ENCODE measurements at regions not wholly inside any gene's neighbourhood (a gene's known extent, or its start where the extent isn't known, plus 50 kb on each side); places are given as distances from the start of the nearest gene placed in this dataset.
"Not testable (repeated sequence)": the region's sequence is repeated elsewhere in the genome, so short reads cannot be mapped to it uniquely, and the experiment has no call there.

DNA sequence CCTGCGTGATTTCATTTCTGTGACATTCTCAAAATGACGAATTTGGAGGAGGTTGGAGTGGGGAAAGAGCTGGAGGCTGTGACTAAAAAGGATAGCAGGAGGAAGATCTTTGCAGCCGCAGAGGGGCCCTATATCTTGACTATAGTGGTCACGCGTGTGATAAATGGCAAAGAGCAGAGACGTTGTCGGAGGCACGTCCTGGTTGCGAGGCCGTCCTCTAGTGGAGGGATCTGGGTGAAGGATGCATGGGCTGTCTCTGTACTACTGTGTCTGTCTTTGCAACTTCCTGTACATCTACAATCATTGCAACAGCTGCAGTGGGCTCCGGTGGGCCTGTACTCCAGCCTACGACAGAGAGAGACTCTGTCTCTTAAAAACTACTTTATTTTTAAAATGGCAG, 76.6 kb downstream of the YTHDF1 start:
- TF ChIP-seq, protein P1, sequence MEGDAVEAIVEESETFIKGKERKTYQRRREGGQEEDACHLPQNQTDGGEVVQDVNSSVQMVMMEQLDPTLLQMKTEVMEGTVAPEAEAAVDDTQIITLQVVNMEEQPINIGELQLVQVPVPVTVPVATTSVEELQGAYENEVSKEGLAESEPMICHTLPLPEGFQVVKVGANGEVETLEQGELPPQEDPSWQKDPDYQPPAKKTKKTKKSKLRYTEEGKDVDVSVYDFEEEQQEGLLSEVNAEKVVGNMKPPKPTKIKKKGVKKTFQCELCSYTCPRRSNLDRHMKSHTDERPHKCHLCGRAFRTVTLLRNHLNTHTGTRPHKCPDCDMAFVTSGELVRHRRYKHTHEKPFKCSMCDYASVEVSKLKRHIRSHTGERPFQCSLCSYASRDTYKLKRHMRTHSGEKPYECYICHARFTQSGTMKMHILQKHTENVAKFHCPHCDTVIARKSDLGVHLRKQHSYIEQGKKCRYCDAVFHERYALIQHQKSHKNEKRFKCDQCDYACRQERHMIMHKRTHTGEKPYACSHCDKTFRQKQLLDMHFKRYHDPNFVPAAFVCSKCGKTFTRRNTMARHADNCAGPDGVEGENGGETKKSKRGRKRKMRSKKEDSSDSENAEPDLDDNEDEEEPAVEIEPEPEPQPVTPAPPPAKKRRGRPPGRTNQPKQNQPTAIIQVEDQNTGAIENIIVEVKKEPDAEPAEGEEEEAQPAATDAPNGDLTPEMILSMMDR (conservative IDR thresholded peaks at IDR 0.05), result no peak
- Mint-ChIP-seq H3K9me3 (no peaks in the 10 kb centered on the region), H3K27me3 (peaks cover 57% of the 10 kb centered on the region), H3K27ac (no peak overlapping the region), H3K4me1 (ENCODE audit: unreplicated experiment) (no peaks in the 10 kb centered on the region), H3K4me3 (no peak overlapping the region), H3K36me3 (no peaks in the 10 kb centered on the region)
- DNase-seq (ENCODE audit: extremely low spot score, unreplicated experiment), result no peak

DNA sequence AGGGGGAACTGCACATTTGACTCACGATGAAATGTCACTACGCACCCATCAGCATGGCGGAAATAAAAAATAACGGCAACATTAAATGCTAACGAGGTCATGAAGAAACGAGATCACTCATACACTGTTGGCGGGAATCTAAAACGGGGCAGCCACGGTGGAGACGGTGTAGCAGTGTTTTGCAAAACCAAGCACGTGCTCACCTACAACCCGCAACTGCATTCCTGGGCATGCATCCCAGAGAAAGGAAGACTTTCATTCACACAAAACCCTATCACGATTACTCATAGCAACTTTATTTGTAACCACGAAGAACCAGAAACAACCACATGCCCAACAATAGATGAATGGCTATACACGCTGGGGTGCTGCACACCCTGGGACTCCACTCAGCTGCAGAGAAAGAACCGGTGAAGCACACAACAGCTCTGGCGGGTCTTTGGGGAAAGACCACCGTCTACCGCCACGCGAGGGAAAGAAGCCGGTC, 77.0 kb downstream of the YTHDF1 start:
- no peak for DNase-seq (ENCODE audit: extremely low spot score, unreplicated experiment)
- no peak overlapping the region for H3K4me3 Mint-ChIP-seq
- no peaks in the 10 kb centered on the region for H3K9me3 Mint-ChIP-seq
- no peaks in the 10 kb centered on the region for H3K36me3 Mint-ChIP-seq
- H3K4me1 Mint-ChIP-seq (ENCODE audit: unreplicated experiment), result no peaks in the 10 kb centered on the region
- peaks cover 52% of the 10 kb centered on the region for H3K27me3 Mint-ChIP-seq
- TF ChIP-seq, protein P1 (conservative IDR thresholded peaks at IDR 0.05), result no peak
- no peak overlapping the region for H3K27ac Mint-ChIP-seq

DNA sequence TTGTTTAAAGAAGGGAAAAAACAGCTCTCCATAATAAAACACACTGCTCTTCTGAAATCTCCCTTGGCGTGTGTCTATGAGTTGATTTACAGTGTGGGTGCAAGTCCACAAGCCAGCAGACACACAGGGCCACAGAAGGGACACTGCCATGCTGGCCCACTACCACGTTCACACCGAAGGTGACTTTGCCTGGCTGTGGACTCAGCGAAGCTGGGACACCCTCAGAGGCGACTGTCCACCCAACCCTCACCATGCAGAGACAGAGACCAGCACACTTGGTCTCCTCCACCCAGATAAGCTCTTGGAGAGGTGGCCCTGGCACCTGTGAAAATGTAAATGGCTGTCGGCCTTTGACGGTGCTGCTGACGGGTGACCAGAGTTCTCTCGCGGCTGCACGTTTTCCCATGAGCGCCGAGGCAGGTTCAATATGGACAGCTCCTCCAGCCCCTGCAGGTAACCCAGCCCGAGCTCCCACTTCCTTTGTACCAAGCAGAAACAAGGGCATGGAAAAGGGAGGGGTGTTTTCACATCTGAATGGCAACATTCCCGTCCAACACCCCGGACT, 78.0 kb downstream of the YTHDF1 start:
- H3K36me3 Mint-ChIP-seq, result no peaks in the 10 kb centered on the region
- peaks cover 47% of the 10 kb centered on the region for H3K27me3 Mint-ChIP-seq
- no peaks in the 10 kb centered on the region for H3K9me3 Mint-ChIP-seq
- no peak overlapping the region for H3K27ac Mint-ChIP-seq
- H3K4me3 Mint-ChIP-seq, result no peak overlapping the region
- TF ChIP-seq, protein P1 (conservative IDR thresholded peaks at IDR 0.05), result no peak
- no peak for DNase-seq (ENCODE audit: extremely low spot score, unreplicated experiment)
- no peaks in the 10 kb centered on the region for H3K4me1 Mint-ChIP-seq (ENCODE audit: unreplicated experiment)

DNA sequence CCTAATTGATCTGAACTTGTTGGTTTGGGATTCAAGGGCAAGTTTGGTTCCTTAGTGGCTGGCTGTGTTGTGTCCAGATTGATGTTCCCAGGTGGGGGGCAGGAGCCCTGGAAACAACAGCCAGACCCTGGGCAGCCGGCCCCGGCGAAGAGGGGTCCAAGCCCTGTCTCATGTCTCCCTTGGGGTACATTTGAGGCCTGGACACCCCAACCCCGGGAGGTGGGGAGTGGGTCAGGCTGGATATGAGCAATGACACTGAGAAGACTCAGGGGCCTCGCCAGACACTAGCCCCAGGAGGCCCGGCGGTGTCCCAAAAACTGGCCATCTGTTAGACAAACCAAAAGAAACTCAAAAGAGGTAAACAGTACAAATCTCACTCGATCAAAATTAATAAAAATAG, 79.6 kb downstream of the YTHDF1 start:
- no peak overlapping the region for H3K4me3 Mint-ChIP-seq
- H3K27ac Mint-ChIP-seq, result no peak overlapping the region
- DNase-seq (ENCODE audit: extremely low spot score, unreplicated experiment), result no peak
- no peaks in the 10 kb centered on the region for H3K4me1 Mint-ChIP-seq (ENCODE audit: unreplicated experiment)
- no peaks in the 10 kb centered on the region for H3K9me3 Mint-ChIP-seq
- no peaks in the 10 kb centered on the region for H3K36me3 Mint-ChIP-seq
- TF ChIP-seq, protein P1 (conservative IDR thresholded peaks at IDR 0.05), result no peak
- peaks cover 44% of the 10 kb centered on the region for H3K27me3 Mint-ChIP-seq

DNA sequence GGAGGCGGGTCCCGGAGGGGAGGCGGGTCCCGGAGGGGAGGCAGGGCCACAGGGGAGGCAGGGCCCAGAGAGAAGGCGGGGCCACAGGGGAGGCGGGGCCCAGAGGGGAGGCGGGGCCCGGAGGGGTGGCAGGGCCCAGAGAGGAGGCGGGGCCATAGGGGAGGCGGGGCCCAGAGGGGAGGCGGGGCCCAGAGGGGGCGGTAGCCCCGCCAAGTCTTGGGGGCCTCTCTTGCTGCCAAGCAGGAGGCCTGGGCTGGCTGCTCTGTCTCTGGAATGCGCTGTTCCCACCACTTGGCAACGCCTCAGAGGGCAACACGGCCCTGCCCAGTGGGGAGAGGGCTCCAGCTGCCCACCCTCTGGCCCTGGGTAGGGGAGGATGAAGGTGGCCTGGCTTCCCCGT, 80.5 kb downstream of the YTHDF1 start:
- no peaks in the 10 kb centered on the region for H3K4me1 Mint-ChIP-seq (ENCODE audit: unreplicated experiment)
- H3K4me3 Mint-ChIP-seq, result no peak overlapping the region
- H3K9me3 Mint-ChIP-seq, result no peaks in the 10 kb centered on the region
- H3K27ac Mint-ChIP-seq, result no peak overlapping the region
- TF ChIP-seq, protein P1 (conservative IDR thresholded peaks at IDR 0.05), result no peak
- no peak for DNase-seq (ENCODE audit: extremely low spot score, unreplicated experiment)
- no peaks in the 10 kb centered on the region for H3K36me3 Mint-ChIP-seq
- H3K27me3 Mint-ChIP-seq, result peaks cover 47% of the 10 kb centered on the region

DNA sequence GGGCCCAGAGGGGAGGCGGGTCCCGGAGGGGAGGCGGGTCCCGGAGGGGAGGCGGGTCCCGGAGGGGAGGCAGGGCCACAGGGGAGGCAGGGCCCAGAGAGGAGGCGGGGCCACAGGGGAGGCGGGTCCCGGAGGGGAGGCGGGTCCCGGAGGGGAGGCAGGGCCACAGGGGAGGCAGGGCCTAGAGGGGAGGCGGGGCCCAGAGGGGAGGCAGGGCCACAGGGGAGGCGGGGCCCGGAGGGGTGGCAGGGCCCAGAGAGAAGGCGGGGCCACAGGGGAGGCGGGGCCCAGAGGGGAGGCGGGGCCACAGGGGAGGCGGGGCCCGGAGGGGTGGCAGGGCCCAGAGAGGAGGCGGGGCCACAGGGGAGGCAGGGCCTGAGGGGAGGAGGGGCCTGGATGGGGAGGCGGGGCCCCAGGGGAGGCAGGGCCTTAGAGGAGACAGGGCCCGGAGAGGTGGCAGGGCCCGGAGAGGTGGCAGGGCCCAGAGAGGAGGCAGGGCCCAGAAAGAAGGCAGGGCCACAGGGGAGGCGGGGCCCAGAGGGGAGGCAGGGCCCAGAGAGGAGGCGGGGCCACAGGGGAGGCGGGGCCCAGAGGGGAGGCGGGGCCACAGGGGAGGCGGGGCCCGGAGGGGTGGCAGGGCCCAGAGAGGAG, 81.1 kb downstream of the YTHDF1 start:
- DNase-seq (ENCODE audit: extremely low spot score, unreplicated experiment); H3K36me3 Mint-ChIP-seq; H3K9me3 Mint-ChIP-seq; H3K4me3 Mint-ChIP-seq; H3K27ac Mint-ChIP-seq; H3K4me1 Mint-ChIP-seq (ENCODE audit: unreplicated experiment): not testable (repeated sequence)
- H3K27me3 Mint-ChIP-seq, result peaks cover 49% of the 10 kb centered on the region
